ENCODE measurements at regions not wholly inside any gene's neighbourhood (a gene's known extent, or its start where the extent isn't known, plus 50 kb on each side); places are given as distances from the start of the nearest gene placed in this dataset.
A peak's percentile ranks its signal among the peaks of the same experiment; 100 is the strongest.

DNA sequence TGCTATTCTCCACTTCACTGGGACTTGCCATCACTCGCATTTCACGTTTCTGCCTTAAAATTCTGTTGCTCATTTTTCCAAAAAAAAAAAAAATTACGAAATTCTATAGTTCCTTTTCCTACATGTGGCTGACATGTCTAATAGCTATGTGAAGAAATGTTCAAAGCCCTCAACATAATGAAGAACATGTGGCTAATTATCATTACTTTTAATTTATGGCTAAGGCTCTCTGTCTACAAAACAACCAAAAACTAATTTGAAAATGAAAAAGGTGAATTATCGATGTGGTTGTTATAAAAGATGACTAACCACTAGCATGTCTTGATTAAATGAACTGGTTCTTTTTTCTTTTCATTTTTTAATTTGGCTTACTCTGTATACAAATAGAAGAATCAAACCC lies 940.0 kb downstream of the EFNB2 start:
- Histone ChIP-seq H3K27me3 (no peaks in the 10 kb centered on the region), H3K27ac (no peak overlapping the region), H3K36me3 (no peaks in the 10 kb centered on the region), H3K4me3 (replicated peaks in 1 of 3) (no peak overlapping the region), H3K4me1 (peaks cover 5 to 8% of the 10 kb centered on the region in 2 donors), H3K9me3 (no peaks in the 10 kb centered on the region)
- intact Hi-C loops (cut with DNase I): no loop called here
- DNase-seq: no peak
- 91% methylated on average over 4 of the region's 4 CpGs for WGBS, 2 donors
- TF ChIP-seq, protein P1, sequence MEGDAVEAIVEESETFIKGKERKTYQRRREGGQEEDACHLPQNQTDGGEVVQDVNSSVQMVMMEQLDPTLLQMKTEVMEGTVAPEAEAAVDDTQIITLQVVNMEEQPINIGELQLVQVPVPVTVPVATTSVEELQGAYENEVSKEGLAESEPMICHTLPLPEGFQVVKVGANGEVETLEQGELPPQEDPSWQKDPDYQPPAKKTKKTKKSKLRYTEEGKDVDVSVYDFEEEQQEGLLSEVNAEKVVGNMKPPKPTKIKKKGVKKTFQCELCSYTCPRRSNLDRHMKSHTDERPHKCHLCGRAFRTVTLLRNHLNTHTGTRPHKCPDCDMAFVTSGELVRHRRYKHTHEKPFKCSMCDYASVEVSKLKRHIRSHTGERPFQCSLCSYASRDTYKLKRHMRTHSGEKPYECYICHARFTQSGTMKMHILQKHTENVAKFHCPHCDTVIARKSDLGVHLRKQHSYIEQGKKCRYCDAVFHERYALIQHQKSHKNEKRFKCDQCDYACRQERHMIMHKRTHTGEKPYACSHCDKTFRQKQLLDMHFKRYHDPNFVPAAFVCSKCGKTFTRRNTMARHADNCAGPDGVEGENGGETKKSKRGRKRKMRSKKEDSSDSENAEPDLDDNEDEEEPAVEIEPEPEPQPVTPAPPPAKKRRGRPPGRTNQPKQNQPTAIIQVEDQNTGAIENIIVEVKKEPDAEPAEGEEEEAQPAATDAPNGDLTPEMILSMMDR (IDR thresholded peaks at IDR 0.05): no peak
- no peak for TF ChIP-seq POLR2A (IDR thresholded peaks at IDR 0.05)

DNA sequence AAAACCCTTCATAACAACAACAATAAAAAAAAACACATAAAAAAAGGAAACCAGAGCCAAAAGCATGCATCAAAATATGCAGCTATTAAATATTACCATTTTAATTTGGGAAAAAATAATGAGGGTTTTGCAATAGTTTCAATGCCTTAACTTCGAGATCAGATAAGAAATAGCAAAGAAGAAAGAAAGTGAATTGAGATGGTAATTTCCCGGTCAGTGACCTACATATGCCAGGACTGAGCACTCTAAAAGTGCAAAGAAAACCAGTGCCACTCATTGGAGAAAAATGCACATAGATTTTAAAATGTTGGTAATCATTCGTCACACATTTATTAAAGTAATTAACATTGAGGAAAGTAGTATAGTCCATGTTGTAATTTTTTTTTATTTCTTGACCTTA lies 944.2 kb downstream of the EFNB2 start:
- intact Hi-C loops (cut with DNase I): no loop called here

DNA sequence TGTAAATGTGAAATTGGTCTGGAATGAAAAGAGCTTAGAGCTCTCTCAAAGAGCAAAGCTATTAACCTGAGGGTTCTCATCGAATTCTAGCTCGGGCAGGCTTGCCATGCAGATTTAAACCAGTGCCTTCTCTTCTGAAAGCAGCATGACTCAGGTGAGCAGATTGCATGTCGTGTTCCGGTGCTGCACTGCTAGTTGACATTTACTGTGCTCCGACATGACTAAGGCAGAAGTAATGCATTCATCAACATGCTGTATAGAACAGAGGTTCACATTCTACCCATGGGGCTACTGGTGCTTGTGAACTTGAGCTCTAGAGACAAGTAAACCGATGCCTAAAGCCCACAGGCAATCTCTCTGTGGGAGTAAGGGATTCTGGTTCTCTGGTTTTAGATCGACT lies 947.7 kb downstream of the EFNB2 start:
- no peak overlapping the region for H3K27ac ChIP-seq
- H3K4me3 ChIP-seq (replicated peaks in 1 of 3): no peak overlapping the region
- TF ChIP-seq, protein P1 (IDR thresholded peaks at IDR 0.05): no peak
- no peak for TF ChIP-seq POLR2A (IDR thresholded peaks at IDR 0.05)
- H3K27me3 ChIP-seq: no peaks in the 10 kb centered on the region
- no peaks in the 10 kb centered on the region for H3K9me3 ChIP-seq
- intact Hi-C loops (cut with DNase I): no loop called here
- 84 to 85% methylated on average over 7 of the region's 7 CpGs for WGBS, 2 donors
- no peaks in the 10 kb centered on the region for H3K36me3 ChIP-seq
- no peak for DNase-seq
- peaks cover 7 to 11% of the 10 kb centered on the region in 2 donors for H3K4me1 ChIP-seq

More for the DNA sequence above, 944.2 kb downstream of the EFNB2 start:
- DNase-seq: no peak
- Histone ChIP-seq H3K27me3 (no peaks in the 10 kb centered on the region), H3K9me3 (no peaks in the 10 kb centered on the region), H3K4me3 (replicated peaks in 1 of 3) (no peak overlapping the region), H3K36me3 (no peaks in the 10 kb centered on the region), H3K4me1 (peaks cover 7 to 11% of the 10 kb centered on the region in 2 donors), H3K27ac (no peak overlapping the region)
- WGBS, 2 donors: 38% methylated on average over 3 of the region's 3 CpGs
- TF ChIP-seq POLR2A (IDR thresholded peaks at IDR 0.05): no peak
- TF ChIP-seq, protein P1 (IDR thresholded peaks at IDR 0.05): no peak

DNA sequence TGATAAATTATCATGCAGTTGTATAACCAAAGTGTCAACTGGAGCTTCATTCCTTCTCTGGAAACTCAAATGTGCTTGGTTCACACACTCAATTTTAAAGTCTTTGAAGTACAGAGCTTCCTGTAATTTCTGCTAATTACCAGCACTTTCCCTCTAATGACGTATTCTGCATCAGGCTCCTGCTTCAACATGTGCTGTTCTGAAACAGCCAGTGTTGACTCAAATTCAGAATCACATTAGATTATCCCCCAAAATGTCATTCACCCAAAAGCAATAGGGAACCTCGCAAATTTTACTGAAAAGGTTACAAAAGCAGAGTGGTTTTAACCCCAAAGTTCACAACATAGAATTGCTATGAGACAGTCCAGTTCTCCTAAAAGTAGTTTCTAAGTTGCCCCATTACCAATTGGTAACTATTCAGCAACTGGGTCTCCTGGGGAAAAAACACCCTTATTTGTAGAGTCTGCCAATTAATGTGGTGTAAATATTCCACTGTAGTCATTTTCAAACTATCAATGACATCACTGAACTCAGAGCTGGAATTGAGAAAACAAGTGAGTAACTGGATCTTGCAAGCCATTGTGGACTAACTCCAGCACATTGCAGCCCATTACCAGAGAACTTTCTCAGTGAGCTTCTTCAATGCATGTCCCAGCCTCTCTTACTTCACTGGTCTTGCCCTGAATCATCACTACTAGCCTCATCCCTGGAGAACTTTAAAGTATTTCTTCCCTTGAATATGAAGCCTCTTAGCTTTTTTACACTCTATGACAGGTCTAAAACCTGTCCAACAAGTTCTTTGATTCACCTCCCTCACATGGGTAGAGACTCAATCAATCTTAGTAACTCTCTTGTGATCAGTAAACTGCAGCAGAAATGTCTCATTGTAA lies 955.4 kb downstream of the EFNB2 start:
- Histone ChIP-seq H3K27me3 (no peaks in the 10 kb centered on the region), H3K27ac (peak overlapping the region; percentile 26 to 45 (median 45)), H3K36me3 (no peaks in the 10 kb centered on the region), H3K9me3 (no peaks in the 10 kb centered on the region), H3K4me3 (replicated peaks in 1 of 3) (no peak overlapping the region), H3K4me1 (peaks cover 0 to 13% of the 10 kb centered on the region in 2 donors)
- TF ChIP-seq, protein P1 (IDR thresholded peaks at IDR 0.05): no peak
- WGBS, 2 donors: 90 to 93% methylated on average over 2 of the region's 2 CpGs
- intact Hi-C loops (cut with DNase I): no loop called here
- no peak for DNase-seq

DNA sequence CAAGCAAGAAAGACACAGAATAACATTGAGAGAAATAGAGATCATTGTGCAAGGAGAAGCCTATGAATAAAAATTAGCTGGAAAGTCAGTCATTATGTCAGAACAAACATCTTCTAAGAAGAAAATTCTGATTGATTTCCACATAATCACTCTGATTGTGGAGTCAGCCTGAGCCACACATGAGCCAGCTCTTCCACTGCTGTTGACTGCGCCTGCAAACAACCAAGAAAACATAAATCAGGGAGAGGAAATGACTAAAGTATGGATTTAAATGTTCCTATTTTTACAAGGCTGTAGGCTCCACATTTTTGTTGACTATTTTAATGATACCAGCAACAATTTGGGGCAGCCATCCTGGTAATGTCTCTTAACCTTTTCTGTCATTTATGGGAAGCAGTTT lies 962.3 kb downstream of the EFNB2 start:
- Histone ChIP-seq H3K27me3 (no peaks in the 10 kb centered on the region), H3K4me3 (replicated peaks in 1 of 3) (no peak overlapping the region), H3K9me3 (no peaks in the 10 kb centered on the region), H3K36me3 (no peaks in the 10 kb centered on the region), H3K4me1 (no peaks in the 10 kb centered on the region), H3K27ac (no peak overlapping the region)
- WGBS, 2 donors: 83 to 91% methylated on average over 1 of the region's 1 CpG
- TF ChIP-seq, protein P1 (IDR thresholded peaks at IDR 0.05): no peak
- TF ChIP-seq POLR2A (IDR thresholded peaks at IDR 0.05): no peak
- intact Hi-C loops (cut with DNase I): no loop called here
- no peak for DNase-seq

Data from thyroid gland (tissue), 4 donors.